Caco-2 (cell line): ENCODE measurements at regions not wholly inside any gene's neighbourhood (a gene's known extent, or its start where the extent isn't known, plus 50 kb on each side); places are given as distances from the start of the nearest gene placed in this dataset.

Source experiments
- BruUV-seq: library from RNA; stranded (reverse); fragments of 400-500 nt; replicated peaks from 2 replicates; lab custom pipeline; 2021; lab: Mats Ljungman, UMichigan
- CTCF ChIA-PET: fragments of 300-600 bp; sonication (Branson Sonifier 250); formaldehyde crosslinking; loops from one replicate; lab custom pipeline; 2022; ENCODE audit warnings: antibody characterized with exemption; lab: Charles Lee
- POLR2A ChIA-PET: fragments of 300-600 bp; sonication (Branson Sonifier 250); formaldehyde crosslinking; loops from one replicate; lab custom pipeline; 2022; ENCODE audit warnings: antibody characterized with exemption; lab: Charles Lee
- DNase-seq, 2 experiments: peaks; one replicate each; pipeline versions ENCODE4 v3.0.0 to v3.0.0-alpha.2; 2020 to 2022
- H3K27me3 ChIP-seq: replicated peaks from 2 replicates; pipeline ENCODE4 v1.6.0; 2011; ENCODE audit warnings: low read length; ENCODE audit not compliant: control insufficient read depth, insufficient read depth
- H3K36me3 ChIP-seq: 2 replicates; pipeline ENCODE4 v1.5.1; 2011; ENCODE audit warnings: low read length; ENCODE audit not compliant: control insufficient read depth, insufficient read depth
- H3K4me1 ChIP-seq: fragments of 250-450 bp; sonication (Bioruptor Pico); 2 replicates; pipeline ENCODE4 v1.5.1; 2020; ENCODE audit warnings: mild to moderate bottlenecking
- H3K4me3 ChIP-seq: 2 replicates; pipeline ENCODE4 v1.5.1; 2011; ENCODE audit warnings: low read depth, mild to moderate bottlenecking, control low read depth, low read length
- H3K9me3 ChIP-seq: fragments of 250-450 bp; sonication (Bioruptor Pico); 2 replicates; pipeline ENCODE4 v1.5.1; 2020; ENCODE audit warnings: mild to moderate bottlenecking, moderate library complexity
- H3K27ac Mint-ChIP-seq: one replicate; pipeline ENCODE4 v1.8.0; 2022; ENCODE audit warnings: mixed read lengths; ENCODE audit not compliant: unreplicated experiment
- H3K27me3 Mint-ChIP-seq: one replicate; pipeline ENCODE4 v1.8.0; 2022; ENCODE audit warnings: mixed read lengths; ENCODE audit not compliant: insufficient read depth, unreplicated experiment
- H3K36me3 Mint-ChIP-seq: one replicate; pipeline ENCODE4 v1.8.0; 2022; ENCODE audit warnings: mild to moderate bottlenecking, mixed read lengths; ENCODE audit not compliant: insufficient read depth, unreplicated experiment
- H3K4me1 Mint-ChIP-seq: one replicate; pipeline ENCODE4 v1.8.0; 2022; ENCODE audit warnings: low read depth, mixed read lengths; ENCODE audit not compliant: unreplicated experiment
- H3K4me3 Mint-ChIP-seq: one replicate; pipeline ENCODE4 v1.8.0; 2022; ENCODE audit warnings: mild to moderate bottlenecking, moderate library complexity, mixed read lengths; ENCODE audit not compliant: unreplicated experiment
- H3K9me3 Mint-ChIP-seq: one replicate; pipeline ENCODE4 v1.8.0; 2022; ENCODE audit warnings: mixed read lengths; ENCODE audit not compliant: unreplicated experiment
- intact Hi-C: fragments of 100-400 bp; cut with micrococcal nuclease; formaldehyde crosslinking; loops from one replicate; pipeline ENCODE4 v1.10.0; 2022; ENCODE audit not compliant: unreplicated experiment
- TF ChIP-seq, protein P1 (sequence below), 2 experiments: fragments of 200-600 bp in 1 of 2; IDR thresholded peaks; 1 replicate in 1 of 2; 2 replicates in 1 of 2; pipeline versions ENCODE4 v1.5.1 to v1.8.0; 2011 to 2022; ENCODE audit warnings: antibody characterized with exemption in 1 of 2, control low read depth in 1 of 2, inconsistent platforms in 1 of 2, low read depth in 1 of 2, low read length in 1 of 2, mild to moderate bottlenecking in 1 of 2, moderate library complexity in 1 of 2; ENCODE audit not compliant: insufficient read depth in 1 of 2, severe bottlenecking in 1 of 2, unreplicated experiment in 1 of 2

DNA sequence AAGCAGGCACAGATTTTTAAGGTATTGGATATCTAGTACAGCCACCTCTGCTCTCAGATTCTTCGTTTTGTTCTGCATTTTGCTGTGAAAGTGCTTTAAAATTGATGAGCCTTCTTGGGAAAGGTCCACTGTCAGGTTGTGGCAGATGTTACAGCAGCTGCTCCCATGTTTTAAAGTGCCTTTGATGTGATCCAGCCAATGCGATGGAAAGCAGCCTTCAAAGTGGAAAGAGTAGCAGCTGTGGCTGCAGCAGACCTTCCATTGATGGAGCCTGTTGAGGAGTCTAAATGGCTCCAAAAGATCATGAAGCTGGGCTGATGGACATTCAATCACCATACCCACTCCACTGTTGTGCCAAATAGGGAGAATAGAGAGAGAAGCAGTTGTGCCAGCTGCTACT is 816.9 kb downstream of the PLA2G4A start:
- no TSS peak for BruUV-seq
- POLR2A ChIA-PET = no interaction called here

DNA sequence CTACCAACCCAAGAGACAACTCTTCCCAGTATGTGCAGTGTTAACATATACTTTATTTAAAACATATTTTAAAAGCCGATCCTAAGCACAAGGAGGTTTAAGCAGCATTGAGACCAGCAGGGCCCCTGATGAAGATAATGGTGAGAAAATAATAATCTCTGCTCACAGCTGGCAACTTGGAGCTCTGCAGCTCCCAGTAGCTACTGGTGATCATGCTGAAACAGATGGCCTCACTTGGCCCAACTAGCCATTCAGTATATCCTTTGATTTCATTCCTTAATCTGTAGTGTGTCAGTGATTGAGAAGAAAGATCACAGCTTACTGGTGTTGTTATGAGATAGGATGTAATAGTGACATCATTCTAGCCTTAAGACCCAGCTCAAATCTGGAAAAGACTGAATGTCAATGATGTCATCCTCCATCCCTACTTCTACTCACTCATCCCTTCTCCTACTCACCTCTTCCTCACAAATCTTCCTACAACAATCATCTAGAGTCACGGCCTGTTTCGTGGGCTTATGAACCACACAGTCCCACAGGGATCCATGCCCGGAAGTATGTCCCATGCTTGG is 817.9 kb downstream of the PLA2G4A start:
- H3K9me3 Mint-ChIP-seq = no peaks in the 10 kb centered on the region
- no peak for DNase-seq
- ChIA-PET POLR2A (no interaction called here), CTCF (no interaction called here)
- Histone ChIP-seq H3K4me1 (no peaks in the 10 kb centered on the region), H3K4me3 (no peak overlapping the region), H3K36me3 (no peaks in the 10 kb centered on the region), H3K9me3 (no peaks in the 10 kb centered on the region), H3K27me3 (no peaks in the 10 kb centered on the region)
- H3K4me3 Mint-ChIP-seq = no peak overlapping the region
- BruUV-seq = no TSS peak
- H3K27ac Mint-ChIP-seq = no peak overlapping the region
- intact Hi-C loops = no loop called here
- no peaks in the 10 kb centered on the region for H3K4me1 Mint-ChIP-seq
- TF ChIP-seq, protein P1, sequence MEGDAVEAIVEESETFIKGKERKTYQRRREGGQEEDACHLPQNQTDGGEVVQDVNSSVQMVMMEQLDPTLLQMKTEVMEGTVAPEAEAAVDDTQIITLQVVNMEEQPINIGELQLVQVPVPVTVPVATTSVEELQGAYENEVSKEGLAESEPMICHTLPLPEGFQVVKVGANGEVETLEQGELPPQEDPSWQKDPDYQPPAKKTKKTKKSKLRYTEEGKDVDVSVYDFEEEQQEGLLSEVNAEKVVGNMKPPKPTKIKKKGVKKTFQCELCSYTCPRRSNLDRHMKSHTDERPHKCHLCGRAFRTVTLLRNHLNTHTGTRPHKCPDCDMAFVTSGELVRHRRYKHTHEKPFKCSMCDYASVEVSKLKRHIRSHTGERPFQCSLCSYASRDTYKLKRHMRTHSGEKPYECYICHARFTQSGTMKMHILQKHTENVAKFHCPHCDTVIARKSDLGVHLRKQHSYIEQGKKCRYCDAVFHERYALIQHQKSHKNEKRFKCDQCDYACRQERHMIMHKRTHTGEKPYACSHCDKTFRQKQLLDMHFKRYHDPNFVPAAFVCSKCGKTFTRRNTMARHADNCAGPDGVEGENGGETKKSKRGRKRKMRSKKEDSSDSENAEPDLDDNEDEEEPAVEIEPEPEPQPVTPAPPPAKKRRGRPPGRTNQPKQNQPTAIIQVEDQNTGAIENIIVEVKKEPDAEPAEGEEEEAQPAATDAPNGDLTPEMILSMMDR (IDR thresholded peaks at IDR 0.05; ENCODE audit: insufficient read depth in 1 of 2, low read depth in 1 of 2, low read length in 1 of 2, severe bottlenecking in 1 of 2, unreplicated experiment in 1 of 2) = no peak
- no peaks in the 10 kb centered on the region for H3K36me3 Mint-ChIP-seq
- no peaks in the 10 kb centered on the region for H3K27me3 Mint-ChIP-seq

More for the DNA sequence above, 816.9 kb downstream of the PLA2G4A start:
- Histone ChIP-seq H3K9me3 (no peaks in the 10 kb centered on the region), H3K4me3 (no peak overlapping the region), H3K27me3 (no peaks in the 10 kb centered on the region), H3K4me1 (no peaks in the 10 kb centered on the region), H3K36me3 (no peaks in the 10 kb centered on the region)
- no peak for DNase-seq
- CTCF ChIA-PET = no interaction called here
- TF ChIP-seq, protein P1 (IDR thresholded peaks at IDR 0.05; ENCODE audit: insufficient read depth in 1 of 2, low read depth in 1 of 2, low read length in 1 of 2, severe bottlenecking in 1 of 2, unreplicated experiment in 1 of 2) = no peak
- H3K27me3 Mint-ChIP-seq = no peaks in the 10 kb centered on the region
- intact Hi-C loops = no loop called here
- H3K4me1 Mint-ChIP-seq = no peaks in the 10 kb centered on the region
- no peak overlapping the region for H3K27ac Mint-ChIP-seq
- no peak overlapping the region for H3K4me3 Mint-ChIP-seq
- peaks cover 4% of the 10 kb centered on the region for H3K9me3 Mint-ChIP-seq
- H3K36me3 Mint-ChIP-seq = no peaks in the 10 kb centered on the region

DNA sequence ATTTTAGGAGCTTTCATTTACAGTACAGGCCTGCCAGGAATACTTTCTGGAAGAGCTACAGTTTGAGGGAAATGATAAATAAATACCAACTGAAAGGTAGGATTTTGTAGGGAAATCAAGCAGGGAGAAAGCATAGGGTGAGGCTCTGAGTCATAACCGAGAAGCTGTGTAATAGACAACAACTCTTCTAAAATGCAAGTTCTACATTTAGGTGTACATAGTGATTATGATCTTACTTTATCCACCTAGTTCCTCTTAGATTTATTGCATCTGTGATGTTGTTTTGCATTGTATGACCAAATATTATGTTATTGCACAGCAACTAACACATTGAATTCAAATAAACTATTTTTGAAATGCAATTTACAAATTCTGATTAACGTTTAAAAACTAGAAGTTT is 819.3 kb downstream of the PLA2G4A start:
- intact Hi-C loops = no loop called here
- no peaks in the 10 kb centered on the region for H3K4me1 ChIP-seq
- Mint-ChIP-seq H3K4me1 (no peaks in the 10 kb centered on the region), H3K27ac (no peak overlapping the region), H3K9me3 (no peaks in the 10 kb centered on the region), H3K27me3 (no peaks in the 10 kb centered on the region), H3K36me3 (no peaks in the 10 kb centered on the region), H3K4me3 (no peak overlapping the region)
- H3K4me3 ChIP-seq = no peak overlapping the region
- DNase-seq = no peak
- TF ChIP-seq, protein P1 (IDR thresholded peaks at IDR 0.05; ENCODE audit: insufficient read depth in 1 of 2, low read depth in 1 of 2, low read length in 1 of 2, severe bottlenecking in 1 of 2, unreplicated experiment in 1 of 2) = no peak
- no peaks in the 10 kb centered on the region for H3K36me3 ChIP-seq
- H3K27me3 ChIP-seq = no peaks in the 10 kb centered on the region
- POLR2A ChIA-PET = no interaction called here
- CTCF ChIA-PET = no interaction called here
- no peaks in the 10 kb centered on the region for H3K9me3 ChIP-seq
- BruUV-seq = no TSS peak
